WTC11 (cell line): ENCODE measurements at regions not wholly inside any gene's neighbourhood (a gene's known extent, or its start where the extent isn't known, plus 50 kb on each side); places are given as distances from the start of the nearest gene placed in this dataset.

Experiments
- ATAC-seq: fragments of 200-7000 bp; cut with Tn5 transposase; 2 replicates; pipeline ENCODE4 v1.10.0; 2021; ENCODE audit warnings: mild to moderate bottlenecking, moderate library complexity
- CTCF ChIA-PET: fragments of 300-600 bp; sonication (Branson Sonifier 250); formaldehyde crosslinking; loops from one replicate; lab custom pipeline; 2021; ENCODE audit warnings: antibody characterized with exemption; lab: Charles Lee
- POLR2A ChIA-PET: fragments of 350-600 bp; sonication (Branson Sonifier 250); formaldehyde crosslinking; loops from one replicate; lab custom pipeline; 2021; ENCODE audit warnings: antibody characterized with exemption; lab: Charles Lee
- DNase-seq: peaks from one replicate; pipeline ENCODE4 v3.0.0; 2021; ENCODE audit warnings: low spot score
- H3K27ac Mint-ChIP-seq: 2 replicates; pipeline ENCODE4 v1.8.0; 2021; ENCODE audit warnings: mixed read lengths
- H3K27me3 Mint-ChIP-seq: 2 replicates; pipeline ENCODE4 v1.8.0; 2021; ENCODE audit warnings: low read depth, mild to moderate bottlenecking, moderate library complexity, mixed read lengths
- H3K36me3 Mint-ChIP-seq: 2 replicates; pipeline ENCODE4 v1.8.0; 2021; ENCODE audit warnings: mixed read lengths
- H3K4me1 Mint-ChIP-seq: 2 replicates; pipeline ENCODE4 v1.8.0; 2022; ENCODE audit warnings: mixed read lengths
- H3K4me3 Mint-ChIP-seq: 2 replicates; pipeline ENCODE4 v1.8.0; 2021; ENCODE audit warnings: mild to moderate bottlenecking, moderate library complexity, mixed read lengths
- H3K9me3 Mint-ChIP-seq: 2 replicates; pipeline ENCODE4 v1.8.0; 2021; ENCODE audit warnings: mixed read lengths
- ELF4 ChIP-seq: sonication (generic); formaldehyde crosslinking; IDR thresholded peaks from 2 replicates; pipeline ENCODE4 v1.8.1; 2022; ENCODE audit warnings: low read depth, mild to moderate bottlenecking, moderate library complexity, missing genetic modification reagents
- ESRRA ChIP-seq: sonication (generic); formaldehyde crosslinking; IDR thresholded peaks from 2 replicates; pipeline ENCODE4 v1.8.1; 2022; ENCODE audit warnings: mild to moderate bottlenecking, missing genetic modification reagents, borderline replicate concordance
- GTF2I ChIP-seq: fragments of 250-450 bp; sonication (Bioruptor Pico); conservative IDR thresholded peaks from 2 replicates; pipeline ENCODE4 v1.4.0; 2021; ENCODE audit warnings: mild to moderate bottlenecking
- IRF2 ChIP-seq: sonication (generic); formaldehyde crosslinking; IDR thresholded peaks from 2 replicates; pipeline ENCODE4 v1.8.0; 2022; ENCODE audit warnings: low read depth, missing genetic modification reagents, borderline replicate concordance
- JUN ChIP-seq: sonication (generic); formaldehyde crosslinking; IDR thresholded peaks from 2 replicates; pipeline ENCODE4 v1.8.0; 2023; ENCODE audit warnings: mild to moderate bottlenecking, missing genetic modification reagents
- NR2C2 ChIP-seq: sonication (generic); formaldehyde crosslinking; IDR thresholded peaks from 2 replicates; pipeline ENCODE4 v1.8.0; 2022; ENCODE audit warnings: mild to moderate bottlenecking, missing genetic modification reagents
- TEAD1 ChIP-seq: sonication (generic); formaldehyde crosslinking; IDR thresholded peaks from 2 replicates; pipeline ENCODE4 v1.8.0; 2022; ENCODE audit warnings: mild to moderate bottlenecking, missing genetic modification reagents
- ZNF121 ChIP-seq: sonication (generic); formaldehyde crosslinking; IDR thresholded peaks from 2 replicates; pipeline ENCODE4 v1.8.0; 2023; ENCODE audit warnings: missing genetic modification reagents
- ZNF232 ChIP-seq: sonication (generic); formaldehyde crosslinking; IDR thresholded peaks from 2 replicates; pipeline ENCODE4 v1.8.0; 2022; ENCODE audit warnings: mild to moderate bottlenecking, missing genetic modification reagents
- ZNF317 ChIP-seq: sonication (generic); formaldehyde crosslinking; IDR thresholded peaks from 2 replicates; pipeline ENCODE4 v1.8.1; 2023; ENCODE audit warnings: low read depth, mild to moderate bottlenecking, moderate library complexity, missing genetic modification reagents, borderline replicate concordance
- TF ChIP-seq, protein P1 (sequence below): sonication (generic); formaldehyde crosslinking; IDR thresholded peaks from 2 replicates; pipeline ENCODE4 v1.8.0; 2022; ENCODE audit warnings: mild to moderate bottlenecking, missing genetic modification reagents
- TF ChIP-seq, protein P2 (sequence below): sonication (generic); formaldehyde crosslinking; IDR thresholded peaks from 2 replicates; pipeline ENCODE4 v1.8.0; 2022; ENCODE audit warnings: mild to moderate bottlenecking, missing genetic modification reagents
- TF ChIP-seq, protein P3 (sequence below): fragments of 200-600 bp; IDR thresholded peaks from 2 replicates; pipeline ENCODE4 v1.8.0; 2022; ENCODE audit warnings: antibody characterized with exemption
- TF ChIP-seq, protein P4 (sequence below): fragments of 250-450 bp; sonication (Bioruptor Pico); IDR thresholded peaks from 2 replicates; pipeline ENCODE4 v1.9.0; 2021; ENCODE audit warnings: mild to moderate bottlenecking
- TF ChIP-seq, protein P5 (sequence below): sonication (generic); formaldehyde crosslinking; IDR thresholded peaks from 2 replicates; pipeline ENCODE4 v1.8.0; 2023; ENCODE audit warnings: missing genetic modification reagents, mild to moderate bottlenecking, borderline replicate concordance
- TF ChIP-seq, protein P6 (sequence below): sonication (generic); formaldehyde crosslinking; IDR thresholded peaks from 2 replicates; pipeline ENCODE4 v1.8.0; 2022; ENCODE audit warnings: mild to moderate bottlenecking, missing genetic modification reagents

DNA sequence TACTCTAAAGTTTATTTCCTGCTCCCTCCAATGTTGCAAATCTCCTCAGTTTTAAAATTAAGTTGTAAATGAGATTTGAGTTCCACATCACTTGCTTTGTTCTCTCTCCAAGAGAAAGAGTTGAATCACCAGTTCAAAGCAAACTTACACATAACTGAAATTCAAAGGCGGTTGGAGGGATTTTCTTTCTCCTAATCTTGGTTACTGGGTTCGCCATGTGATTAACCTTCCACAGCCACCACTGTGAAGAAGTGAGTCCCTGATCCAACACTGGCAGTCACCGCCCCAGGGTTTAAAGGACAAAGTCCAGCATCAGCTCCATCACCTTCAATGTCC is 247.1 kb downstream of the MYCN start:
- no peak for TF ChIP-seq ZNF232 (CRISPR knock-in tag)
- TF ChIP-seq, protein P1, sequence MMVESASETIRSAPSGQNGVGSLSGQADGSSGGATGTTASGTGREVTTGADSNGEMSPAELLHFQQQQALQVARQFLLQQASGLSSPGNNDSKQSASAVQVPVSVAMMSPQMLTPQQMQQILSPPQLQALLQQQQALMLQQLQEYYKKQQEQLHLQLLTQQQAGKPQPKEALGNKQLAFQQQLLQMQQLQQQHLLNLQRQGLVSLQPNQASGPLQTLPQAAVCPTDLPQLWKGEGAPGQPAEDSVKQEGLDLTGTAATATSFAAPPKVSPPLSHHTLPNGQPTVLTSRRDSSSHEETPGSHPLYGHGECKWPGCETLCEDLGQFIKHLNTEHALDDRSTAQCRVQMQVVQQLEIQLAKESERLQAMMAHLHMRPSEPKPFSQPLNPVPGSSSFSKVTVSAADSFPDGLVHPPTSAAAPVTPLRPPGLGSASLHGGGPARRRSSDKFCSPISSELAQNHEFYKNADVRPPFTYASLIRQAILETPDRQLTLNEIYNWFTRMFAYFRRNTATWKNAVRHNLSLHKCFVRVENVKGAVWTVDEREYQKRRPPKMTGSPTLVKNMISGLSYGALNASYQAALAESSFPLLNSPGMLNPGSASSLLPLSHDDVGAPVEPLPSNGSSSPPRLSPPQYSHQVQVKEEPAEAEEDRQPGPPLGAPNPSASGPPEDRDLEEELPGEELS, result no peak
- TF ChIP-seq ZNF317, result no peak
- TF ChIP-seq, protein P2, sequence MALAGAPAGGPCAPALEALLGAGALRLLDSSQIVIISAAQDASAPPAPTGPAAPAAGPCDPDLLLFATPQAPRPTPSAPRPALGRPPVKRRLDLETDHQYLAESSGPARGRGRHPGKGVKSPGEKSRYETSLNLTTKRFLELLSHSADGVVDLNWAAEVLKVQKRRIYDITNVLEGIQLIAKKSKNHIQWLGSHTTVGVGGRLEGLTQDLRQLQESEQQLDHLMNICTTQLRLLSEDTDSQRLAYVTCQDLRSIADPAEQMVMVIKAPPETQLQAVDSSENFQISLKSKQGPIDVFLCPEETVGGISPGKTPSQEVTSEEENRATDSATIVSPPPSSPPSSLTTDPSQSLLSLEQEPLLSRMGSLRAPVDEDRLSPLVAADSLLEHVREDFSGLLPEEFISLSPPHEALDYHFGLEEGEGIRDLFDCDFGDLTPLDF (CRISPR knock-in tag), result no peak
- TF ChIP-seq TEAD1 (CRISPR knock-in tag), result no peak
- no peak for TF ChIP-seq NR2C2
- no peak for TF ChIP-seq ELF4 (CRISPR knock-in tag)
- TF ChIP-seq, protein P3, sequence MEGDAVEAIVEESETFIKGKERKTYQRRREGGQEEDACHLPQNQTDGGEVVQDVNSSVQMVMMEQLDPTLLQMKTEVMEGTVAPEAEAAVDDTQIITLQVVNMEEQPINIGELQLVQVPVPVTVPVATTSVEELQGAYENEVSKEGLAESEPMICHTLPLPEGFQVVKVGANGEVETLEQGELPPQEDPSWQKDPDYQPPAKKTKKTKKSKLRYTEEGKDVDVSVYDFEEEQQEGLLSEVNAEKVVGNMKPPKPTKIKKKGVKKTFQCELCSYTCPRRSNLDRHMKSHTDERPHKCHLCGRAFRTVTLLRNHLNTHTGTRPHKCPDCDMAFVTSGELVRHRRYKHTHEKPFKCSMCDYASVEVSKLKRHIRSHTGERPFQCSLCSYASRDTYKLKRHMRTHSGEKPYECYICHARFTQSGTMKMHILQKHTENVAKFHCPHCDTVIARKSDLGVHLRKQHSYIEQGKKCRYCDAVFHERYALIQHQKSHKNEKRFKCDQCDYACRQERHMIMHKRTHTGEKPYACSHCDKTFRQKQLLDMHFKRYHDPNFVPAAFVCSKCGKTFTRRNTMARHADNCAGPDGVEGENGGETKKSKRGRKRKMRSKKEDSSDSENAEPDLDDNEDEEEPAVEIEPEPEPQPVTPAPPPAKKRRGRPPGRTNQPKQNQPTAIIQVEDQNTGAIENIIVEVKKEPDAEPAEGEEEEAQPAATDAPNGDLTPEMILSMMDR, result no peak
- no peak for TF ChIP-seq JUN
- Mint-ChIP-seq H3K9me3 (no peaks in the 10 kb centered on the region), H3K27me3 (no peaks in the 10 kb centered on the region), H3K4me1 (peaks cover 25% of the 10 kb centered on the region), H3K27ac (no peak overlapping the region), H3K4me3 (no peak overlapping the region), H3K36me3 (no peaks in the 10 kb centered on the region)
- POLR2A ChIA-PET, result no interaction called here
- ATAC-seq, result no peak
- CTCF ChIA-PET, result no interaction called here
- no peak for DNase-seq

DNA sequence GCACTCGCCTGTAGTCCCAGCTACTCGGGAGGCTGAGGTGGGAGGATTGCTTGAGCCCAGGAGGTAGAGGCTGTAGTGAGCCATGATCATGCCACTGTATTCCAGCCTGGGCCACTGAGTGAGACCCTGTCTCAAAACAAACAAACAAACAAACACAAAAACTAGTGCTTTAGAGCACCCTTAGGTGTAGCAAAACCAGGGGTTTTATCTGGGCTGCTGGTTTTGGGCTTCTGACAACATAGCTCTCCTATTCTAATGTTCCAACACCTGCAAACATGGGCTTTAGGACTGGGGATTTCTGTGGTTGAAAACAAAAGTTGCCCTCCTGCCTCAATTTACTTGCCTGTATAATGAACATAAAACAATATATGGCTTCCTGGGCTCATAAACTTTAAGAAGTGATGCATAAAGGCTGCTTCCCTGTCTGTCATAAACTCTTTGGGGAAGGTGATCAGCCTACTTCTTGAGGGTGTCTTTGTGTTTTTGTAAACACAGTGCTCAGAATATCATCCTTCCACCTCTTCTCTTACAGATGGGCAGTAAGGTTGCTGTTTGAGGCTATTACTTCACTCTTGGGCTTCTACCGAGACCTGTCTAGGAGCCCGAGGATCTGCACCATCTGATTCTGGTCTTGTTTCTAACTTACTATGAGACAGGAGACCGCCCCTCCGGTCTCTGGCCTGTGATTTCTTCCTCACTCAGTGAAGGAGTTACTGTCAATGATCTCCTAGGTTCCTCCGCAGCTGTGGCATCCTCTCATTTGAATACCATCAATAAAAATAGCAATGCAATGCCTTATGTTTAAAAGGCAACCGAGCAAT is 246.5 kb downstream of the MYCN start:
- no peaks in the 10 kb centered on the region for H3K27me3 Mint-ChIP-seq
- no peak for DNase-seq
- no peaks in the 10 kb centered on the region for H3K9me3 Mint-ChIP-seq
- no peak overlapping the region for H3K27ac Mint-ChIP-seq
- no peak overlapping the region for H3K4me3 Mint-ChIP-seq
- no peaks in the 10 kb centered on the region for H3K36me3 Mint-ChIP-seq
- peaks cover 25% of the 10 kb centered on the region for H3K4me1 Mint-ChIP-seq
- no peak for ATAC-seq
- CTCF ChIA-PET, result interaction anchor here (0.7 kb wide), 1 partner anchor 31 kb away, joined by 4 read pairs; no protein-coding TSS in a partner anchor
- POLR2A ChIA-PET, result no interaction called here
- TF ChIP-seq GTF2I (CRISPR knock-in tag), result no peak
- TF ChIP-seq IRF2 (CRISPR knock-in tag), result no peak
- TF ChIP-seq, protein P4, sequence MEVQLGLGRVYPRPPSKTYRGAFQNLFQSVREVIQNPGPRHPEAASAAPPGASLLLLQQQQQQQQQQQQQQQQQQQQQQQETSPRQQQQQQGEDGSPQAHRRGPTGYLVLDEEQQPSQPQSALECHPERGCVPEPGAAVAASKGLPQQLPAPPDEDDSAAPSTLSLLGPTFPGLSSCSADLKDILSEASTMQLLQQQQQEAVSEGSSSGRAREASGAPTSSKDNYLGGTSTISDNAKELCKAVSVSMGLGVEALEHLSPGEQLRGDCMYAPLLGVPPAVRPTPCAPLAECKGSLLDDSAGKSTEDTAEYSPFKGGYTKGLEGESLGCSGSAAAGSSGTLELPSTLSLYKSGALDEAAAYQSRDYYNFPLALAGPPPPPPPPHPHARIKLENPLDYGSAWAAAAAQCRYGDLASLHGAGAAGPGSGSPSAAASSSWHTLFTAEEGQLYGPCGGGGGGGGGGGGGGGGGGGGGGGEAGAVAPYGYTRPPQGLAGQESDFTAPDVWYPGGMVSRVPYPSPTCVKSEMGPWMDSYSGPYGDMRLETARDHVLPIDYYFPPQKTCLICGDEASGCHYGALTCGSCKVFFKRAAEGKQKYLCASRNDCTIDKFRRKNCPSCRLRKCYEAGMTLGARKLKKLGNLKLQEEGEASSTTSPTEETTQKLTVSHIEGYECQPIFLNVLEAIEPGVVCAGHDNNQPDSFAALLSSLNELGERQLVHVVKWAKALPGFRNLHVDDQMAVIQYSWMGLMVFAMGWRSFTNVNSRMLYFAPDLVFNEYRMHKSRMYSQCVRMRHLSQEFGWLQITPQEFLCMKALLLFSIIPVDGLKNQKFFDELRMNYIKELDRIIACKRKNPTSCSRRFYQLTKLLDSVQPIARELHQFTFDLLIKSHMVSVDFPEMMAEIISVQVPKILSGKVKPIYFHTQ (CRISPR knock-in tag), result no peak
- TF ChIP-seq ZNF121 (CRISPR knock-in tag), result 0 out of 2 replicates have a peak, but pooled peaks have one; percentile 10
- TF ChIP-seq, protein P5, sequence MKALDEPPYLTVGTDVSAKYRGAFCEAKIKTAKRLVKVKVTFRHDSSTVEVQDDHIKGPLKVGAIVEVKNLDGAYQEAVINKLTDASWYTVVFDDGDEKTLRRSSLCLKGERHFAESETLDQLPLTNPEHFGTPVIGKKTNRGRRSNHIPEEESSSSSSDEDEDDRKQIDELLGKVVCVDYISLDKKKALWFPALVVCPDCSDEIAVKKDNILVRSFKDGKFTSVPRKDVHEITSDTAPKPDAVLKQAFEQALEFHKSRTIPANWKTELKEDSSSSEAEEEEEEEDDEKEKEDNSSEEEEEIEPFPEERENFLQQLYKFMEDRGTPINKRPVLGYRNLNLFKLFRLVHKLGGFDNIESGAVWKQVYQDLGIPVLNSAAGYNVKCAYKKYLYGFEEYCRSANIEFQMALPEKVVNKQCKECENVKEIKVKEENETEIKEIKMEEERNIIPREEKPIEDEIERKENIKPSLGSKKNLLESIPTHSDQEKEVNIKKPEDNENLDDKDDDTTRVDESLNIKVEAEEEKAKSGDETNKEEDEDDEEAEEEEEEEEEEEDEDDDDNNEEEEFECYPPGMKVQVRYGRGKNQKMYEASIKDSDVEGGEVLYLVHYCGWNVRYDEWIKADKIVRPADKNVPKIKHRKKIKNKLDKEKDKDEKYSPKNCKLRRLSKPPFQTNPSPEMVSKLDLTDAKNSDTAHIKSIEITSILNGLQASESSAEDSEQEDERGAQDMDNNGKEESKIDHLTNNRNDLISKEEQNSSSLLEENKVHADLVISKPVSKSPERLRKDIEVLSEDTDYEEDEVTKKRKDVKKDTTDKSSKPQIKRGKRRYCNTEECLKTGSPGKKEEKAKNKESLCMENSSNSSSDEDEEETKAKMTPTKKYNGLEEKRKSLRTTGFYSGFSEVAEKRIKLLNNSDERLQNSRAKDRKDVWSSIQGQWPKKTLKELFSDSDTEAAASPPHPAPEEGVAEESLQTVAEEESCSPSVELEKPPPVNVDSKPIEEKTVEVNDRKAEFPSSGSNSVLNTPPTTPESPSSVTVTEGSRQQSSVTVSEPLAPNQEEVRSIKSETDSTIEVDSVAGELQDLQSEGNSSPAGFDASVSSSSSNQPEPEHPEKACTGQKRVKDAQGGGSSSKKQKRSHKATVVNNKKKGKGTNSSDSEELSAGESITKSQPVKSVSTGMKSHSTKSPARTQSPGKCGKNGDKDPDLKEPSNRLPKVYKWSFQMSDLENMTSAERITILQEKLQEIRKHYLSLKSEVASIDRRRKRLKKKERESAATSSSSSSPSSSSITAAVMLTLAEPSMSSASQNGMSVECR, result no peak
- TF ChIP-seq ESRRA (CRISPR knock-in tag), result no peak
- TF ChIP-seq, protein P6, sequence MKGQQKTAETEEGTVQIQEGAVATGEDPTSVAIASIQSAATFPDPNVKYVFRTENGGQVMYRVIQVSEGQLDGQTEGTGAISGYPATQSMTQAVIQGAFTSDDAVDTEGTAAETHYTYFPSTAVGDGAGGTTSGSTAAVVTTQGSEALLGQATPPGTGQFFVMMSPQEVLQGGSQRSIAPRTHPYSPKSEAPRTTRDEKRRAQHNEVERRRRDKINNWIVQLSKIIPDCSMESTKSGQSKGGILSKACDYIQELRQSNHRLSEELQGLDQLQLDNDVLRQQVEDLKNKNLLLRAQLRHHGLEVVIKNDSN (CRISPR knock-in tag), result no peak
